K562 (cell line): ENCODE measurements at regions not wholly inside any gene's neighbourhood (a gene's known extent, or its start where the extent isn't known, plus 50 kb on each side); places are given as distances from the start of the nearest gene placed in this dataset.

Source experiments
- ATAC-seq: fragments of 200-7000 bp; cut with Tn5 transposase; 3 replicates; pipeline ENCODE4 v1.9.1; 2020; ENCODE audit warnings: moderate library complexity
- BruUV-seq: library from RNA; stranded (reverse); fragments of 400-500 nt; replicated peaks from 2 replicates; lab custom pipeline; 2021; lab: Mats Ljungman, UMichigan
- CTCF ChIA-PET: fragments of 300-600 bp; formaldehyde crosslinking; extraction: SDS; loops from one replicate; lab custom pipeline; 2021; ENCODE audit warnings: low intra/inter-chr PET ratio; lab: Yijun Ruan, JAX
- POLR2A ChIA-PET: fragments of 300-600, 350-650 bp; sonication (Branson Sonifier 250); formaldehyde crosslinking; extraction: SDS; loops from one replicate; lab custom pipeline; 2021; ENCODE audit warnings: antibody characterized with exemption, inconsistent platforms; lab: Yijun Ruan, JAX
- DNase-seq, 4 experiments: peaks; one replicate each; pipeline versions ENCODE4 v3.0.0 to v3.0.0-alpha.2; 2011 to 2018; ENCODE audit warnings: low spot score in 3 of 4, mixed read lengths in 3 of 4; ENCODE audit errors: extremely low read depth in 1 of 4
- FAIRE-seq: peaks from 2 replicates; lab custom pipeline; 2011; peaks lifted over from hg19 to GRCh38; lab: Jason Lieb, UNC
- H2AFZ ChIP-seq: 2 replicates; pipeline ENCODE4 v1.6.0; 2011; ENCODE audit warnings: low read depth, low read length, control low read depth, inconsistent platforms
- H3K27ac ChIP-seq: fragments of 200-600 bp; 3 replicates; pipeline ENCODE4 v1.8.0; 2011; ENCODE audit warnings: low read depth, mild to moderate bottlenecking, control low read depth, inconsistent platforms, low read length, moderate library complexity, mixed read lengths; ENCODE audit errors: extremely low read depth
- H3K27me3 ChIP-seq, 2 experiments: fragments of 300-600 bp in 1 of 2; 2 replicates in 1 of 2; 3 replicates in 1 of 2; pipeline versions ENCODE4 v1.6.0 to v1.8.0; 2011; ENCODE audit warnings: inconsistent platforms in 2 of 2, low read length in 2 of 2, mild to moderate bottlenecking in 1 of 2, mixed read lengths in 1 of 2, moderate library complexity in 1 of 2; ENCODE audit not compliant: control insufficient read depth in 2 of 2, insufficient read depth in 2 of 2
- H3K36me3 ChIP-seq: fragments of 300-600 bp; 3 replicates; pipeline ENCODE4 v1.8.0; 2011; ENCODE audit warnings: mild to moderate bottlenecking, low read length, inconsistent platforms; ENCODE audit not compliant: control insufficient read depth, insufficient read depth
- H3K4me1 ChIP-seq, 2 experiments: fragments of 200-600 bp in 1 of 2; replicated peaks in 1 of 2; 2 replicates in 1 of 2; 3 replicates in 1 of 2; pipeline versions ENCODE4 v1.5.1 to v1.8.0; 2011; ENCODE audit warnings: inconsistent platforms in 2 of 2, low read length in 2 of 2, mild to moderate bottlenecking in 1 of 2, mixed read lengths in 1 of 2, moderate library complexity in 1 of 2; ENCODE audit not compliant: control insufficient read depth in 2 of 2, insufficient read depth in 2 of 2
- H3K4me2 ChIP-seq: 2 replicates; pipeline ENCODE4 v1.6.1; 2011; ENCODE audit warnings: low read length, control low read depth, inconsistent platforms, mixed read lengths; ENCODE audit not compliant: insufficient read depth
- H3K4me3 ChIP-seq: fragments of 200-600 bp; sonication (generic), shearing (Covaris generic); 2 replicates; pipeline ENCODE4 v1.5.1; 2016; ENCODE audit warnings: control low read depth, inconsistent platforms
- H3K79me2 ChIP-seq: fragments of 200-600 bp; 3 replicates; pipeline ENCODE4 v1.8.0; 2011; ENCODE audit warnings: low read length, inconsistent platforms; ENCODE audit not compliant: control insufficient read depth, insufficient read depth
- H3K9ac ChIP-seq, 2 experiments: 2 replicates each; pipeline versions ENCODE4 v1.6.0 to v1.6.1; 2011; ENCODE audit warnings: low read depth in 2 of 2, low read length in 2 of 2, control low read depth in 1 of 2, inconsistent platforms in 1 of 2, mild to moderate bottlenecking in 1 of 2, mixed read lengths in 1 of 2; ENCODE audit not compliant: insufficient read depth in 1 of 2
- H3K9me1 ChIP-seq: one replicate; pipeline ENCODE4 v1.6.0; 2011; ENCODE audit warnings: inconsistent platforms, mild to moderate bottlenecking, low read length, moderate library complexity; ENCODE audit not compliant: control insufficient read depth, insufficient read depth
- H3K9me3 ChIP-seq: replicated peaks from 2 replicates; pipeline ENCODE4 v1.5.1; 2011; ENCODE audit warnings: low read depth, low read length, inconsistent platforms; ENCODE audit not compliant: control insufficient read depth, insufficient read depth
- H4K20me1 ChIP-seq: replicated peaks from 2 replicates; pipeline ENCODE4 v1.6.1; 2011; ENCODE audit warnings: low read length, inconsistent platforms, mixed read lengths; ENCODE audit not compliant: control insufficient read depth, insufficient read depth
- ARHGAP35 ChIP-seq: fragments of 450-650 bp; IDR thresholded peaks from 2 replicates; pipeline ENCODE4 v1.6.1; 2018; ENCODE audit not compliant: partially characterized antibody
- ARID4B ChIP-seq: sonication (generic); formaldehyde crosslinking; IDR thresholded peaks from 2 replicates; pipeline ENCODE4 v1.8.0; 2022; ENCODE audit warnings: mild to moderate bottlenecking, missing genetic modification reagents
- BMI1 ChIP-seq: fragments of 150-350 bp; IDR thresholded peaks from 2 replicates; pipeline ENCODE4 v1.6.1; 2014; ENCODE audit warnings: low read length
- CEBPB ChIP-seq: fragments of 450-650 bp; IDR thresholded peaks from 2 replicates; pipeline ENCODE4 v1.6.1; 2016; ENCODE audit warnings: missing genetic modification characterization, missing compliant biosample characterization
- CEBPG ChIP-seq, 3 experiments: fragments of 200-800 bp in 1 of 3; sonication (Bioruptor generic) in 1 of 3; sonication (generic) in 1 of 3; formaldehyde crosslinking in 1 of 3; IDR thresholded peaks in 2 of 3; conservative IDR thresholded peaks in 1 of 3; 2 replicates each; pipeline versions ENCODE4 v1.6.1 to v1.8.0; 2016 to 2022; ENCODE audit warnings: missing compliant biosample characterization in 2 of 3, missing genetic modification characterization in 2 of 3, mild to moderate bottlenecking in 1 of 3, missing genetic modification reagents in 1 of 3
- FUS ChIP-seq: fragments of 200-400 bp; formaldehyde crosslinking; optimal IDR thresholded peaks from 2 replicates; pipeline ENCODE3; 2017; ENCODE audit warnings: low read depth, low read length
- JUNB ChIP-seq: fragments of 450-650 bp; formaldehyde crosslinking; conservative IDR thresholded peaks from 2 replicates; pipeline ENCODE4 v1.4.0; 2020; ENCODE audit warnings: mild to moderate bottlenecking
- MIER1 ChIP-seq: fragments of 450-650 bp; IDR thresholded peaks from 2 replicates; pipeline ENCODE4 v1.6.1; 2016; ENCODE audit warnings: antibody characterized with exemption, mild to moderate bottlenecking, low read depth
- SIN3B ChIP-seq: fragments of 450-650 bp; IDR thresholded peaks from 2 replicates; pipeline ENCODE4 v1.6.1; 2017; ENCODE audit warnings: low read depth, mild to moderate bottlenecking, moderate library complexity
- STAG1 ChIP-seq: sonication (generic); formaldehyde crosslinking; IDR thresholded peaks from 2 replicates; pipeline ENCODE4 v1.5.0; 2020; ENCODE audit warnings: missing genetic modification reagents, borderline replicate concordance
- WGBS: fragments of 100-300 bp; shearing (Covaris generic); methylation state at CpG from one replicate; pipeline ENCODE4 v1.1.6; 2016; ENCODE audit warnings: low coverage, mixed read lengths; ENCODE audit not compliant: insufficient coverage; ENCODE audit errors: missing lambda C conversion rate; 5-methylcytosine and 5-hydroxymethylcytosine counted together
- in situ Hi-C: fragments of 300-500 bp; cut with MboI; formaldehyde crosslinking; loops from 4 replicates; pipeline ENCODE4 v1.15.0; 2018; ENCODE audit warnings: inconsistent platforms, mixed read lengths
- intact Hi-C: fragments of 100-400 bp; cut with micrococcal nuclease; formaldehyde crosslinking; loops from 2 replicates; pipeline ENCODE4 v1.14.2; 2022
- TF ChIP-seq, protein P1 (sequence below): fragments of 450-650 bp; formaldehyde crosslinking; IDR thresholded peaks from 2 replicates; pipeline ENCODE4 v1.4.0; 2020; ENCODE audit warnings: mild to moderate bottlenecking, moderate library complexity

DNA sequence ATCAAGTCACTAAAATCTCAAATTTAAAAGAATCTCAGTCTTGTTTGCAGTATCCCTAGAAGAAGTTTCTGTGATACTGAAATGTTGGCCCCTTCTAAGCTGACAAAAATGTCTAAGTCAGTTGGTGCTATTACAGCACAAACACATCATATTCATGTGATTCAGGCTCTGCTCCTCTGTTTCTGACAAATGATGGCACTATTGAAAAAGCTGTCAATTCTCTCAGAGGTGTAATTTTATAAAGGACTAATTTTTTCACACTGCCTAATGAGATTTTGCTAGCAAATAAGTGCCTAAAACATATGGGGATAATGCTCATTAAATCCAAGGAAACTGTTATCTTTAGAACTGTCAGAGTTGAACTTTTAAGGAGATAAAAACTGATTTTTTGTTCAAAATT, 445.9 kb downstream of the DSC3 start:
- Histone ChIP-seq H3K36me3 (no peaks in the 10 kb centered on the region), H3K4me1 (no peaks in the 10 kb centered on the region), H3K4me3 (no peak overlapping the region), H3K9me1 (no peaks in the 10 kb centered on the region), H2AFZ (no peak overlapping the region), H3K9me3 (no peaks in the 10 kb centered on the region)
- in situ Hi-C loops, result no loop called here
- TF ChIP-seq FUS (no peak), JUNB (CRISPR knock-in tag) (no peak), BMI1 (no peak), ARHGAP35 (no peak), SIN3B (no peak)
- TF ChIP-seq, all 486 proteins: peak for 0
- CTCF ChIA-PET, result no interaction called here
- intact Hi-C loops, result no loop called here
- BruUV-seq, result no TSS peak
- H3K27me3 ChIP-seq, result no peaks in the 10 kb centered on the region
- DNase-seq (no peak), FAIRE-seq (no peak), ATAC-seq (no peak)
- H3K27ac ChIP-seq, result no peak overlapping the region
- no peak overlapping the region for H3K9ac ChIP-seq
- POLR2A ChIA-PET, result no interaction called here
- H3K79me2 ChIP-seq, result no peaks in the 10 kb centered on the region
- H3K4me2 ChIP-seq, result no peak overlapping the region
- no peaks in the 10 kb centered on the region for H4K20me1 ChIP-seq

- no peak for FAIRE-seq
- ChIA-PET POLR2A (no interaction called here), CTCF (no interaction called here)
- no peaks in the 10 kb centered on the region for H3K4me1 ChIP-seq
- BruUV-seq, result no TSS peak
- H3K79me2 ChIP-seq, result no peaks in the 10 kb centered on the region
- no peak overlapping the region for H3K4me3 ChIP-seq
- H4K20me1 ChIP-seq, result no peaks in the 10 kb centered on the region
- in situ Hi-C loops, result no loop called here
- H3K4me2 ChIP-seq, result no peak overlapping the region
- no peaks in the 10 kb centered on the region for H3K27me3 ChIP-seq
- H3K36me3 ChIP-seq, result no peaks in the 10 kb centered on the region
- intact Hi-C loops, result no loop called here
- DNase-seq, result no peak
- ATAC-seq, result no peak; the same call in 1 of the 3 replicates
- H3K27ac ChIP-seq, result no peak overlapping the region
- peak overlapping the region; percentile 35; the same call in 1 of the 2 replicates for H2AFZ ChIP-seq
- H3K9ac ChIP-seq, result no peak overlapping the region
- H3K9me1 ChIP-seq, result no peaks in the 10 kb centered on the region
- H3K9me3 ChIP-seq, result no peaks in the 10 kb centered on the region
- 10% methylated on average over 1 of the region's 1 CpG for WGBS
- peak; percentile 73 for TF ChIP-seq CEBPB (tag)
- TF ChIP-seq MIER1, result no peak
- TF ChIP-seq JUNB (CRISPR knock-in tag), result no peak
- no peak for TF ChIP-seq STAG1
- TF ChIP-seq, protein P1, sequence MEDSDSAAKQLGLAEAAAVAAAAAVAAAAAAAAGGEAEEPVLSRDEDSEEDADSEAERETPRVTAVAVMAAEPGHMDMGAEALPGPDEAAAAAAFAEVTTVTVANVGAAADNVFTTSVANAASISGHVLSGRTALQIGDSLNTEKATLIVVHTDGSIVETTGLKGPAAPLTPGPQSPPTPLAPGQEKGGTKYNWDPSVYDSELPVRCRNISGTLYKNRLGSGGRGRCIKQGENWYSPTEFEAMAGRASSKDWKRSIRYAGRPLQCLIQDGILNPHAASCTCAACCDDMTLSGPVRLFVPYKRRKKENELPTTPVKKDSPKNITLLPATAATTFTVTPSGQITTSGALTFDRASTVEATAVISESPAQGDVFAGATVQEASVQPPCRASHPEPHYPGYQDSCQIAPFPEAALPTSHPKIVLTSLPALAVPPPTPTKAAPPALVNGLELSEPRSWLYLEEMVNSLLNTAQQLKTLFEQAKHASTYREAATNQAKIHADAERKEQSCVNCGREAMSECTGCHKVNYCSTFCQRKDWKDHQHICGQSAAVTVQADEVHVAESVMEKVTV (CRISPR knock-in tag), result no peak
- no peak for TF ChIP-seq ARID4B
- no peak for TF ChIP-seq CEBPG (CRISPR knock-in tag; IDR thresholded peaks at IDR 0.05)
- 0 out of 4 replicates have a peak, but pooled peaks of 1 of the 2 experiments have one; percentile 36 for TF ChIP-seq CEBPG (tag; conservative IDR thresholded peaks at IDR 0.05 in 1 of 2, IDR thresholded peaks at IDR 0.05 in 1 of 2)
Measured at GRCh38 chr18:30595942-30596341, 446.6 kb downstream of the DSC3 start.
